ENCODE measurements at regions not wholly inside any gene's neighbourhood (a gene's known extent, or its start where the extent isn't known, plus 50 kb on each side); places are given as distances from the start of the nearest gene placed in this dataset.

- no peak for TF ChIP-seq TAF1 (IDR thresholded peaks at IDR 0.05; ENCODE audit: borderline replicate concordance, insufficient read depth, low read length)
- TF ChIP-seq POLR2AphosphoS5 (IDR thresholded peaks at IDR 0.05; ENCODE audit: low read depth, low read length), result no peak
- TF ChIP-seq SIN3A (IDR thresholded peaks at IDR 0.05; ENCODE audit: borderline replicate concordance, insufficient read depth, low read length), result no peak
- TF ChIP-seq REST (IDR thresholded peaks at IDR 0.05; ENCODE audit: insufficient read depth in 1 of 2, low read depth in 2 of 2, low read length in 2 of 2), result no peak
- TF ChIP-seq FOXP2 (optimal IDR thresholded peaks at IDR 0.05; ENCODE audit: borderline replicate concordance, extremely low read depth, extremely low read length, insufficient read depth), result no peak
Measured at GRCh38 chr3:174715386-174715785, 143.7 kb upstream of the NAALADL2 start.

DNA sequence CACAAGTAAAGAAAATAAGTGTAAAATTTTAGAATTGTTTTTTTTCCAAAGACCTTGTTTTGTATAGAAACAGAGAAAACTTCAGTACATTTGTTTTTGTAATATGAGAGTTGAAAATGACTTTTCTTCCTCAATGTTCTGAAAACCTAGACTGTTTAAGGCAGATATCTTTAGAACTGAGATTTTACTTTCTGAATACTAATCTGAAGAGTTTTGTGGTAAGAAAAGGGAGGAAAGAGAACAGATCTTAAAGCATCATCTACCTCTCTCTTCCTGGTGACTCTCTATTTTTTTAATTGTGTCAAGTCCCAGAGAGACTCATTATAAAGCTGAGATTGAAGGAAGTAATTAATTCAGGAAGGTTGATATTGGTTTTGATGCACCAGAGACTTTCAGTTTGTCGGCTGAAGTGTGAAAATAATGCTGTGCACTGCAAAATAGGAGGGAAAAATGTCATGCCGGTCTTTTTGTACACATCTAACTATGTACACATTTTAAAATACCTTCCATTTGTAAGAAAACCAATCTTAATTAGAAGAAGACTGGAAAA lies 142.1 kb upstream of the NAALADL2 start:
- no peak for TF ChIP-seq POLR2AphosphoS5 (IDR thresholded peaks at IDR 0.05; ENCODE audit: low read depth, low read length)

DNA sequence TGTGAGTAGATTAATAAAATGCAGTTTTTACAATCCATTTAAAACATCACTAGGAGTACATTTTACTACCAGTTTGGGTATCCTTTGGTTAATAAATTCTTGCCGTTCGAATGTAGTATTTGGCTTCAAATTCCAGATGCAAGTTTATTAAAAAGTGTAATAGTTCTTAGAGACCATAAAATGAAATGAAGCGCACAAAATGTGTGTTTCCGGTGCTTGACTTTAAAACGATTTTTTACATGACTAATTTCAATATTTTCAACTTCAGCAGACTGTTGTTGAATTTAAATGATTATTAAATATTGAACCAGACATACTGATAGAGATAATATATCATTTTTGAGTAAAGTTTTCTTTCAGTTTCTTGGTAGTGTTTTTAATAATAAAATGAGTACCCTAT lies 138.4 kb upstream of the NAALADL2 start:
- no peak for TF ChIP-seq FOXP2 (optimal IDR thresholded peaks at IDR 0.05; ENCODE audit: borderline replicate concordance, extremely low read depth, extremely low read length, insufficient read depth)
- TF ChIP-seq REST (IDR thresholded peaks at IDR 0.05; ENCODE audit: insufficient read depth in 1 of 2, low read depth in 2 of 2, low read length in 2 of 2), result no peak
- TF ChIP-seq POLR2AphosphoS5 (IDR thresholded peaks at IDR 0.05; ENCODE audit: low read depth, low read length), result no peak
- TF ChIP-seq SIN3A (IDR thresholded peaks at IDR 0.05; ENCODE audit: borderline replicate concordance, insufficient read depth, low read length), result no peak
- no peak for TF ChIP-seq TAF1 (IDR thresholded peaks at IDR 0.05; ENCODE audit: borderline replicate concordance, insufficient read depth, low read length)

GRCh38 chr3:174725303-174725702 lies 133.8 kb upstream of the NAALADL2 start:
- TF ChIP-seq REST (IDR thresholded peaks at IDR 0.05; ENCODE audit: insufficient read depth in 1 of 2, low read depth in 2 of 2, low read length in 2 of 2) (no peak), POLR2AphosphoS5 (IDR thresholded peaks at IDR 0.05; ENCODE audit: low read depth, low read length) (no peak), FOXP2 (optimal IDR thresholded peaks at IDR 0.05; ENCODE audit: borderline replicate concordance, extremely low read depth, extremely low read length, insufficient read depth) (no peak), SIN3A (IDR thresholded peaks at IDR 0.05; ENCODE audit: borderline replicate concordance, insufficient read depth, low read length) (no peak), TAF1 (IDR thresholded peaks at IDR 0.05; ENCODE audit: borderline replicate concordance, insufficient read depth, low read length) (no peak)

GRCh38 chr3:174737966-174738365 lies 121.2 kb upstream of the NAALADL2 start:
- TF ChIP-seq SIN3A (IDR thresholded peaks at IDR 0.05; ENCODE audit: borderline replicate concordance, insufficient read depth, low read length), result no peak
- no peak for TF ChIP-seq POLR2AphosphoS5 (IDR thresholded peaks at IDR 0.05; ENCODE audit: low read depth, low read length)

DNA sequence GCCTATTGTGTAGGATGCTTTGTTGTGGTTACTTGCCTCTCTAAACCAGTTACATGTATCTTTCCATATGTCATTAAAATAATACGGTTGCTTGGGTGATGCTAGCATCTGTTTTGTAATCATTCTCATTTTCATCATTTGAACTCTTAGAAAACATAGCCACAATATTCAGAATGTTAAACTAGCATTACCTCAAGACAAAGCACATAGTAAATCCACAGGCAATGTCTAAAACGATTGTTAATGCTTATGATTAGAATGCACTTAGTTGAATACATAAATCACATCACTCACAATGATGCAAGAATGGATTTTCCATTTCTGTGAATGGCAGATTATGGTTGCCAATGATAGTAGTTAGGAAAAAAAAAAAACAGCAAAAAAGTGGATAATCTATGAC lies 110.0 kb upstream of the NAALADL2 start:
- TF ChIP-seq POLR2AphosphoS5 (IDR thresholded peaks at IDR 0.05; ENCODE audit: low read depth, low read length) (no peak), SIN3A (IDR thresholded peaks at IDR 0.05; ENCODE audit: borderline replicate concordance, insufficient read depth, low read length) (no peak), TAF1 (IDR thresholded peaks at IDR 0.05; ENCODE audit: borderline replicate concordance, insufficient read depth, low read length) (no peak), FOXP2 (optimal IDR thresholded peaks at IDR 0.05; ENCODE audit: borderline replicate concordance, extremely low read depth, extremely low read length, insufficient read depth) (no peak)
